HepG2 (cell line): ENCODE measurements at regions not wholly inside any gene's neighbourhood (a gene's known extent, or its start where the extent isn't known, plus 50 kb on each side); places are given as distances from the start of the nearest gene placed in this dataset.

Source experiments
- CREB1 ChIP-seq, 2 experiments: fragments of 450-650 bp in 1 of 2; IDR thresholded peaks; 2 replicates each; pipeline ENCODE4 v1.6.1; 2016 to 2017; ENCODE audit warnings: control low read depth in 1 of 2, mild to moderate bottlenecking in 1 of 2, missing compliant biosample characterization in 1 of 2, missing genetic modification characterization in 1 of 2
- CTCF ChIP-seq: sonication (generic); formaldehyde crosslinking; IDR thresholded peaks from 2 replicates; pipeline ENCODE4 v1.5.0; 2020; ENCODE audit warnings: mild to moderate bottlenecking, missing genetic modification reagents, moderate library complexity
- EZH2 ChIP-seq: conservative IDR thresholded peaks from 2 replicates; pipeline ENCODE4 v1.6.1; 2012; ENCODE audit warnings: mild to moderate bottlenecking, low read depth, low read length, moderate library complexity
- HINFP ChIP-seq: sonication (generic); formaldehyde crosslinking; IDR thresholded peaks from 2 replicates; pipeline ENCODE4 v1.4.0; 2020; ENCODE audit warnings: low read depth, mild to moderate bottlenecking, missing genetic modification reagents
- HNRNPH1 ChIP-seq: fragments of 200-400 bp; formaldehyde crosslinking; optimal IDR thresholded peaks from 2 replicates; pipeline ENCODE3; 2017; ENCODE audit warnings: mild to moderate bottlenecking, low read depth, low read length
- POLR2AphosphoS5 ChIP-seq: IDR thresholded peaks from 2 replicates; pipeline ENCODE4 v1.6.1; 2012; ENCODE audit warnings: low read depth, low read length
- SP1 ChIP-seq, 2 experiments: fragments of 450-650 bp in 1 of 2; sonication (generic) in 1 of 2; formaldehyde crosslinking in 1 of 2; IDR thresholded peaks; 2 replicates each; pipeline versions ENCODE4 v1.4.0 to v1.6.1; 2016 to 2020; ENCODE audit warnings: missing genetic modification reagents in 1 of 2
- ZNF274 ChIP-seq: sonication (generic); formaldehyde crosslinking; IDR thresholded peaks from 2 replicates; pipeline ENCODE4 v1.5.1; 2020; ENCODE audit warnings: mild to moderate bottlenecking, missing genetic modification reagents

GRCh38 chr7:85830982-85831381 lies 644.1 kb upstream of the SEMA3D start:
- TF ChIP-seq CREB1 (IDR thresholded peaks at IDR 0.05) (no peak), CREB1 (CRISPR knock-in tag; IDR thresholded peaks at IDR 0.05) (no peak), SP1 (IDR thresholded peaks at IDR 0.05) (no peak), SP1 (CRISPR knock-in tag; IDR thresholded peaks at IDR 0.05) (no peak), CTCF (no peak), ZNF274 (CRISPR knock-in tag) (no peak), HNRNPH1 (no peak), HINFP (CRISPR knock-in tag) (no peak), POLR2AphosphoS5 (no peak), EZH2 (no peak)
